Loucy (cell line): ENCODE measurements at regions not wholly inside any gene's neighbourhood (a gene's known extent, or its start where the extent isn't known, plus 50 kb on each side); places are given as distances from the start of the nearest gene placed in this dataset.

Experiments
- H2AFZ ChIP-seq: fragments of 200-600 bp; sonication (generic); 2 replicates; pipeline ENCODE4 v1.6.0; 2016; ENCODE audit warnings: antibody characterized with exemption, mild to moderate bottlenecking, low read length, moderate library complexity
- H3F3A ChIP-seq: fragments of 200-600 bp; 2 replicates; pipeline ENCODE4 v1.6.0; 2016; ENCODE audit warnings: antibody characterized with exemption, low read depth, mild to moderate bottlenecking
- H3K27me3 ChIP-seq: fragments of 200-600 bp; sonication (generic); 2 replicates; pipeline ENCODE4 v1.6.1; 2014; ENCODE audit warnings: low read length, mild to moderate bottlenecking; ENCODE audit not compliant: insufficient read depth, poor library complexity, severe bottlenecking
- H3K36me3 ChIP-seq: fragments of 200-600 bp; sonication (generic); 2 replicates; pipeline ENCODE4 v1.6.1; 2016; ENCODE audit warnings: low read length; ENCODE audit not compliant: insufficient read depth
- H3K4me1 ChIP-seq: fragments of 200-600 bp; sonication (generic); 2 replicates; pipeline ENCODE4 v1.5.1; 2014; ENCODE audit warnings: low read length, mild to moderate bottlenecking; ENCODE audit not compliant: insufficient read depth, poor library complexity, severe bottlenecking
- H3K4me2 ChIP-seq: fragments of 200-600 bp; sonication (generic); 2 replicates; pipeline ENCODE4 v1.6.0; 2014; ENCODE audit warnings: antibody characterized with exemption, low read length, low read depth, mild to moderate bottlenecking; ENCODE audit not compliant: poor library complexity, severe bottlenecking
- H3K4me3 ChIP-seq: fragments of 200-600 bp; sonication (generic); 2 replicates; pipeline ENCODE4 v1.5.1; 2014; ENCODE audit warnings: low read length, mild to moderate bottlenecking, mixed read lengths; ENCODE audit not compliant: poor library complexity, severe bottlenecking
- H3K79me2 ChIP-seq: fragments of 200-600 bp; sonication (generic); 2 replicates; pipeline ENCODE4 v1.6.1; 2014; ENCODE audit warnings: low read length; ENCODE audit not compliant: insufficient read depth
- H3K9ac ChIP-seq: fragments of 200-600 bp; sonication (generic); 2 replicates; pipeline ENCODE4 v1.6.0; 2014; ENCODE audit warnings: mild to moderate bottlenecking, low read depth, low read length, moderate library complexity; ENCODE audit not compliant: poor library complexity, severe bottlenecking
- H3K9me2 ChIP-seq: fragments of 200-600 bp; sonication (generic); replicated peaks from 2 replicates; pipeline ENCODE4 v1.6.1; 2016; ENCODE audit warnings: low read depth, low read length, mixed read lengths
- H3K9me3 ChIP-seq: fragments of 200-600 bp; sonication (generic); 2 replicates; pipeline ENCODE4 v1.6.1; 2014; ENCODE audit warnings: mild to moderate bottlenecking, antibody characterized with exemption, low read length, low read depth; ENCODE audit not compliant: insufficient read depth
- H4K20me1 ChIP-seq: fragments of 200-600 bp; sonication (generic); 2 replicates; pipeline ENCODE4 v1.6.0; 2014; ENCODE audit warnings: antibody characterized with exemption, low read length, mild to moderate bottlenecking; ENCODE audit not compliant: insufficient read depth, poor library complexity, severe bottlenecking
- EZH2phosphoT487 ChIP-seq: fragments of 200-600 bp; IDR thresholded peaks from 2 replicates; pipeline ENCODE4 v1.6.1; 2018; ENCODE audit warnings: antibody characterized with exemption, mild to moderate bottlenecking, moderate library complexity, borderline replicate concordance
- TF ChIP-seq, protein P1 (sequence below): fragments of 200-600 bp; sonication (generic); conservative IDR thresholded peaks from 2 replicates; pipeline ENCODE4 v1.5.1; 2014; ENCODE audit warnings: mild to moderate bottlenecking, antibody characterized with exemption, low read length

GRCh38 chr1:98217601-98218000 is 296.8 kb upstream of the DPYD start:
- no peaks in the 10 kb centered on the region for H3K9me3 ChIP-seq
- H3K4me1 ChIP-seq = no peaks in the 10 kb centered on the region
- H2AFZ ChIP-seq = no peak overlapping the region
- no peaks in the 10 kb centered on the region for H3K36me3 ChIP-seq
- H3F3A ChIP-seq = no peaks in the 10 kb centered on the region
- no peaks in the 10 kb centered on the region for H3K27me3 ChIP-seq
- H4K20me1 ChIP-seq = no peaks in the 10 kb centered on the region
- H3K9ac ChIP-seq = no peak overlapping the region
- no peaks in the 10 kb centered on the region for H3K79me2 ChIP-seq
- no peak overlapping the region for H3K4me3 ChIP-seq
- H3K4me2 ChIP-seq = no peak overlapping the region
- TF ChIP-seq, protein P1, sequence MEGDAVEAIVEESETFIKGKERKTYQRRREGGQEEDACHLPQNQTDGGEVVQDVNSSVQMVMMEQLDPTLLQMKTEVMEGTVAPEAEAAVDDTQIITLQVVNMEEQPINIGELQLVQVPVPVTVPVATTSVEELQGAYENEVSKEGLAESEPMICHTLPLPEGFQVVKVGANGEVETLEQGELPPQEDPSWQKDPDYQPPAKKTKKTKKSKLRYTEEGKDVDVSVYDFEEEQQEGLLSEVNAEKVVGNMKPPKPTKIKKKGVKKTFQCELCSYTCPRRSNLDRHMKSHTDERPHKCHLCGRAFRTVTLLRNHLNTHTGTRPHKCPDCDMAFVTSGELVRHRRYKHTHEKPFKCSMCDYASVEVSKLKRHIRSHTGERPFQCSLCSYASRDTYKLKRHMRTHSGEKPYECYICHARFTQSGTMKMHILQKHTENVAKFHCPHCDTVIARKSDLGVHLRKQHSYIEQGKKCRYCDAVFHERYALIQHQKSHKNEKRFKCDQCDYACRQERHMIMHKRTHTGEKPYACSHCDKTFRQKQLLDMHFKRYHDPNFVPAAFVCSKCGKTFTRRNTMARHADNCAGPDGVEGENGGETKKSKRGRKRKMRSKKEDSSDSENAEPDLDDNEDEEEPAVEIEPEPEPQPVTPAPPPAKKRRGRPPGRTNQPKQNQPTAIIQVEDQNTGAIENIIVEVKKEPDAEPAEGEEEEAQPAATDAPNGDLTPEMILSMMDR = no peak
- TF ChIP-seq EZH2phosphoT487 = no peak
- H3K9me2 ChIP-seq = no peaks in the 10 kb centered on the region

- no peak overlapping the region for H3K4me3 ChIP-seq
- no peaks in the 10 kb centered on the region for H3K4me1 ChIP-seq
- no peaks in the 10 kb centered on the region for H3F3A ChIP-seq
- H3K4me2 ChIP-seq = no peak overlapping the region
- H2AFZ ChIP-seq = no peak overlapping the region
- no peaks in the 10 kb centered on the region for H3K79me2 ChIP-seq
- no peaks in the 10 kb centered on the region for H4K20me1 ChIP-seq
- H3K36me3 ChIP-seq = no peaks in the 10 kb centered on the region
- TF ChIP-seq, protein P1 = no peak
- no peak for TF ChIP-seq EZH2phosphoT487
- H3K9me3 ChIP-seq = no peaks in the 10 kb centered on the region
- H3K9ac ChIP-seq = no peak overlapping the region
- H3K9me2 ChIP-seq = no peaks in the 10 kb centered on the region
- H3K27me3 ChIP-seq = no peaks in the 10 kb centered on the region
Observed at GRCh38 chr1:98216304-98216703, 295.5 kb upstream of the DPYD start.

- no peaks in the 10 kb centered on the region for H3F3A ChIP-seq
- TF ChIP-seq, protein P1 = no peak
- TF ChIP-seq EZH2phosphoT487 = no peak
- H3K4me3 ChIP-seq = no peak overlapping the region
- no peaks in the 10 kb centered on the region for H3K9me3 ChIP-seq
- no peaks in the 10 kb centered on the region for H3K36me3 ChIP-seq
- no peaks in the 10 kb centered on the region for H3K9me2 ChIP-seq
- H3K79me2 ChIP-seq = no peaks in the 10 kb centered on the region
- no peak overlapping the region for H3K9ac ChIP-seq
- H2AFZ ChIP-seq = no peak overlapping the region
- H3K27me3 ChIP-seq = no peaks in the 10 kb centered on the region
- no peaks in the 10 kb centered on the region for H4K20me1 ChIP-seq
- no peak overlapping the region for H3K4me2 ChIP-seq
- peaks cover 6% of the 10 kb centered on the region for H3K4me1 ChIP-seq
Observed at GRCh38 chr1:98211271-98211845, 290.5 kb upstream of the DPYD start.
